ENCODE measurements at regions not wholly inside any gene's neighbourhood (a gene's known extent, or its start where the extent isn't known, plus 50 kb on each side); places are given as distances from the start of the nearest gene placed in this dataset.

DNA sequence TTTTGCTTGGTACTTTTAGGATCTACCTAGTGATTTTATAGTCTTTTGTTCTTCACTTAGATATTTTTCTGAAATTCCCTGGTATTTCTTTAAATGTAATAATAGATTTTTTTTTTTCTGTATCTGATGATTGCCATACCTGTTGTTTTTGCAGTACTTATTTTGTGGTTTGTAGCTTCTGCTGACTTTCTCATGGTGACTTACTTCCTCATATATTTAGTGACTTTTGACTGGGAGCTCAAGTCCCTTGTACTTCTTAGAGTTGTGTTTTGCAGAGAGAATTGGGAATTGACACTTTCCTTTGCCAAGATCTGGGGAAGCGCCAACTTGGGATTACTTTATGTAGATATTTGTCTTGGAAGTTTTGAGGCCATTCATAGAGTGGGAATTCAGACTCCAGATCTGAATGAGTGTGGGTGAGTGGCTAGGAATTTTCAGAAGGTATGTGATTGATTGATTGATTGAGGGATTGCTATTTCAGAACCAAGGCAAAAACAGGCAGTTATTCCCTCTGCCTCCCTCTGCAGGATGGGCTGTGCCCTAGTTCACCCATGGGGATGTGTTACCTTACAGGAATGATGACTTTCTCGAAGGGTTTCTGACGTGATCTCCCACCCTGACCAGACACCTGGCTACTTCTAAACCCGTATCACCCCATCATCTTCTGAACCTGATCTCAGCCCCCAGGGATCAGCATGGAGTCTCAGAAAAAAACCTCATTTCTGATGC is 219.5 kb downstream of the URB2 start:
- no peaks in the 10 kb centered on the region for H3K4me1 Mint-ChIP-seq
- H3K9me3 Mint-ChIP-seq: no peaks in the 10 kb centered on the region
- no peaks in the 10 kb centered on the region for H3K36me3 Mint-ChIP-seq
- peaks cover 22% of the 10 kb centered on the region for H3K27me3 Mint-ChIP-seq
- no peak overlapping the region for H3K4me3 Mint-ChIP-seq
- CTCF ChIA-PET: no interaction called here
- no peak overlapping the region for H3K27ac Mint-ChIP-seq
- DNase-seq: no peak

DNA sequence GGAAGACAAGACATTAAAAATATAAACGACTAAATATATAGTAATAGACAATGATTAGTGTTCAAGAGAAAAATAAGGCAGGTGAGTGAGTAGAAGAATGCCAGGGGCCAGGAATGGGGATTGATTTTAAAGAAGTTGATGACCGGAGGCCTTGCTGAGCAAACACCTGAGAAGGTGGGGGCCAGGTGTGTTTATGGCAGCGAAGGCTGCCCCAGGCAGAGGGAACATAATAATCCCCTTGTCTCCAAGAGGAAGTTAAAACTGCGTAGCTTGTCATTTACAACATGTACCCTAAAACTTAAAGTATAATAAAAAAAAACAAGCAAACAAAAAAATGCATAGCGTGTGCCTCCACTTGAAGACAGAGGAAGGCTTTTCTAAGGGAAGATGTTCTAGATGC is 220.3 kb downstream of the URB2 start:
- H3K4me3 Mint-ChIP-seq: no peak overlapping the region
- peaks cover 22% of the 10 kb centered on the region for H3K27me3 Mint-ChIP-seq
- no peak overlapping the region for H3K27ac Mint-ChIP-seq
- H3K9me3 Mint-ChIP-seq: no peaks in the 10 kb centered on the region
- no peaks in the 10 kb centered on the region for H3K36me3 Mint-ChIP-seq
- no peak for DNase-seq
- CTCF ChIA-PET: no interaction called here
- H3K4me1 Mint-ChIP-seq: no peaks in the 10 kb centered on the region

DNA sequence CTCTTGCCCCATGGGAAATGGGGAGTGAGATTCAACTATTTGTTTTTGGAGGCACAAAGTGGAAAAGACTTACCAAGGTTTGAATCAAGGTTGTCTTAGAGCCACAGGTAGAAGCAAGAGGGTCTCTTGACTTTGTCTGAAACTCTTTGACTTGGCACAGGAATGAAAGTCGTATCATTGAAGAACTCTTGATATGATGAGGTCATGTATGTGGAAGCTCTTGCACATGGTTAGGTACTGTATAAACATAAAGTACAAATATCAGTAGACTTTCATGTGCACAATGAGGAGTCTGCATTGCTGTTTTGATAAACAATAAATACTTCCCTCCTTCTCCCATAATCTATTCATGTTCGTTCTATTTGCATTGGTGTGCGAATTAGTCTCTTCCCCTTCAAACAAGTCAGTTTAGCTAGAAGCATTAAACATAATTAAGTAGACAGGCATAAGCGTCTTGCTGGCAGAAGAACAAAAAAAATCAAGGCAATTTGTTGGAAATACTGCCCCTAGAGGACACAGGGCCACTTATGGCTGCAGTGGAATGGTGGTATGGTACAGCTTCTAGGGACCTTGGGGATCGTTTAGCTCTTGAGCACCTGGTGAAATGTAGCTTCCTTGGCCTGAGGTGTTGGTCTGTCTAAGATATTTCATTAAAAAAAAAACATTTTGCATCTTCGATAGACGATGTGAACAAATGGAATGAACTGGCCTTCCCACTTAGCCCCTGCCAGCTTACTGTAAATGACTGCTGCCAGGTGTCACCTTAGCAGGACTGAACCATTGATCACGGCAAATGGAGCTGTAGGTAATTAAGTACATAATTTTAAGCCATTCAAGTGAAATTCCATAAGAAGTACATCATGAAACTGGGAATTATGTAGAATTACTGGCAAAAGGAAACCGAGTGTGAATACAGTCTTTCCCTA is 218.0 kb upstream of the GALNT2 start:
- H3K36me3 Mint-ChIP-seq: no peaks in the 10 kb centered on the region
- H3K4me3 Mint-ChIP-seq: no peak overlapping the region
- H3K27ac Mint-ChIP-seq: no peak overlapping the region
- H3K9me3 Mint-ChIP-seq: no peaks in the 10 kb centered on the region
- CTCF ChIA-PET: interaction anchor here (0.9 to 1.1 kb wide), 4 partner anchors 9 to 373 kb away, joined by 3 to 5 read pairs (median 4); no protein-coding TSS in a partner anchor
- H3K27me3 Mint-ChIP-seq: peaks cover 20% of the 10 kb centered on the region
- H3K4me1 Mint-ChIP-seq: no peaks in the 10 kb centered on the region
- DNase-seq: no peak

DNA sequence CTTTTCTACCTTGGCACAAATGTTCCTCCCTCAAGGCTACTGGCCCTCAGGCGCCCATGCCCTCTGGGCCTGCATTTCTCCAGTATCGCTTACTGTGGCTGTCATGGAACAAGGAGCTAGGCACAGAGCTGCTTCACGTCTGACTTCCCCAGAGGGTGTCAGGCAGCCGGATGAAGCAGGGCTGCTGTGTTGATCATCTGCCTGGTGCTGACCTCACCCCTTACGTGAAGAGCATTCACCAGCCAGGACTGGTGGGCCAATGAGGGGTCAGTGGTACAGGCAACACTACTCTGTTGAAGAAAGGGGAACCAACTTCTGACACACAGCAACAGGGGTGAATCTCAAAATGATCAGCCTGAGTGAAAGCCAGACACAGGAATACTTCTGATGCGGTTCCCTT is 215.5 kb upstream of the GALNT2 start:
- CTCF ChIA-PET: no interaction called here
- no peak overlapping the region for H3K27ac Mint-ChIP-seq

DNA sequence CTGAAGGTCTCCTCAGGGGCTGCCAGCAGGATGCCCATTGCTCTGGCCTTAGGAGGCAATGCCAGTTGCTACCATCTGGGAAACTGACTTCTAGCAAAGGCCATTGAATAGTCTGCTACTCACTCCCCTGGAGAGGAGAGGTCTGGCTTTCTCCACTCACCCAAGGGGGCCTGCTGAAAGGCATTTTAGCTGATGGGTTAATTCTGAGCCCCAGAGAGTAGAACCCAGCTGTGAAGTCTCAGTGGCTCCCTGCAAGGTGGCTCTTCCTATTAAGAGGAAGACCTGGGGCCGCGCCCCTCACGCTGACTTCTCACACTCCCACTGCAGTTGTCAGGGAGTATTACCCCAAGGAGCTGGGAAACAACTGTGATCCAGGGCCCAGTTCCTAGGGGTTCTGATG is 213.3 kb upstream of the GALNT2 start:
- Mint-ChIP-seq H3K4me3 (no peak overlapping the region), H3K9me3 (no peaks in the 10 kb centered on the region), H3K36me3 (no peaks in the 10 kb centered on the region), H3K27me3 (peaks cover 4% of the 10 kb centered on the region), H3K27ac (no peak overlapping the region), H3K4me1 (peaks cover 9% of the 10 kb centered on the region)
- CTCF ChIA-PET: interaction anchor here (0.8 kb wide), 1 partner anchor 452 kb away, joined by 3 read pairs; no protein-coding TSS in a partner anchor
- DNase-seq: no peak

More for the DNA sequence above, 215.5 kb upstream of the GALNT2 start:
- Mint-ChIP-seq H3K4me3 (no peak overlapping the region), H3K36me3 (no peaks in the 10 kb centered on the region), H3K27me3 (peaks cover 8% of the 10 kb centered on the region), H3K4me1 (peaks cover 9% of the 10 kb centered on the region), H3K9me3 (no peaks in the 10 kb centered on the region)
- DNase-seq: no peak

DNA sequence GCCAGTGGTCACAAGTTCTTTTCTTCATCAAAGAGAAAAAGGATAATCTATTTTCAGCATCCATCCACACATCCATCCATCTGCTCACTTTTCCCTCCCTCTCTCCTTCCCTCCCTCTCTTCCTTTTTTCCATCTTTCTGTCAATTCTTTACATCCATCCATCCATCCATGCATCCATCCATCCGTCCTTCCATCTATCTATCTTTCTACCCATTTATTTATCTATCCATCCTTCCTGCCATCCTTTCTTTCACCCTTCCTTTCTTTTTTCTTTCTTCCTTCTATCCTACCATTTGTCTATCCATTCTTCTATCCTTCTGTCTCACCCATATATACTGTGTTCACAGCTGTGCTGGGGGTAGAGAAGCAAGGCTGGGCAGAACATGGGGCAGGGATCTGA is 212.4 kb upstream of the GALNT2 start:
- CTCF ChIA-PET: no interaction called here
- DNase-seq: no peak
- Mint-ChIP-seq H3K36me3 (no peaks in the 10 kb centered on the region), H3K9me3 (no peaks in the 10 kb centered on the region), H3K4me3 (no peak overlapping the region), H3K27me3 (peaks cover 4% of the 10 kb centered on the region), H3K4me1 (peaks cover 9% of the 10 kb centered on the region), H3K27ac (no peak overlapping the region)

DNA sequence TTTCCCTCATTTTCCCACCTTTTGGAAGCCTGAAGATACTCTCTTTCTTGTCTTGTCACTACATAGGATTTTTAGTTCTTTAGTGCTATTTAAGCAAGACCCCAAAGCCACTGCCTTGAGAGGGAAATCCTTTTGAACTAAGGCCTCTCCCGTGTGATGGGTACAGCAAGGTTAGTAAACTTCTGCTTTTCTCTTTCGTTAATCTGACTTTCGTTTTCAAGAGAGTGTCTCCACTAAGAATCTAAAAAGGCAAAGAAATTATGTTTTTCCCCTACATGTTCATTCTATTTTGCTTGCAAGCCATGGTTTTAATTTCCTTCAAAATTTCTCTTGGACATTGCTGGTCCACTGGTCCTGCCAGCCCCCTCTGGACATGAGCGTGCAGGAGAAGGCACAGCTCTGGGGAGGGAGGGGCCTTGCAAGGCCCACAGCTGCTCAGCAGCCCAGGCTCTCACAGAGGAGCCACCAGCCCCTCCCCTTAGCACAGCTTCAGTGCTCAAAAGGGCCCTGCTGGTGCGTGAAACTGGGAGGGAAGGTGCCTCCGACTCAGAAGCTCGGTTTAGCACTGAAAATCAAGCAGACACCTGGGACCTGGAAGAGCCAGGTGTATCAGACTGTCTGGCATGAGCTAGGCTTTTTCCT is 210.9 kb upstream of the GALNT2 start:
- Mint-ChIP-seq H3K9me3 (no peaks in the 10 kb centered on the region), H3K27me3 (peaks cover 4% of the 10 kb centered on the region), H3K36me3 (no peaks in the 10 kb centered on the region), H3K4me3 (peak overlapping the region; percentile 75), H3K27ac (peak overlapping the region; percentile 79), H3K4me1 (peaks cover 9% of the 10 kb centered on the region)
- DNase-seq: peak; percentile 64
- CTCF ChIA-PET: no interaction called here

DNA sequence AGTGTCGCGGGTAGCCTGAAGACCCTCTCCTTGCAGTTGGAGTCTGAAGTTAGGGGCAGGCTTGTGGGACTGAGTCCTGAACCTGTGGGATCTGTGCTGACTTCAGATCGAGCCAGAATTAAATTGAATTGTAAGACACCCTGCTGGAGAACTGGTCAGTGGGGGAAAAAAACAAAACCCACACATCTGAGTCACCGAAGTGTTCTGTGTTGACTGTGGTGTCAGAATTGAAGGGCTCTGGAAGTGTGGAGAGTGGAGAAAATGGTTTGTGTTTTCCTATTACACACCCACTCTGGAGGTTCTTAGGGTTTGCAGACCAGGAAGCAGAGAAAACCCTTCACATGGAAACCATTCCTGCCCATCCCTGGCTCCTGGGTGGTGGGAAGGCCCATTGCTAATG is 209.5 kb upstream of the GALNT2 start:
- Mint-ChIP-seq H3K4me1 (peaks cover 9% of the 10 kb centered on the region), H3K27me3 (peaks cover 4% of the 10 kb centered on the region), H3K9me3 (no peaks in the 10 kb centered on the region), H3K36me3 (no peaks in the 10 kb centered on the region), H3K4me3 (no peak overlapping the region), H3K27ac (no peak overlapping the region)
- CTCF ChIA-PET: interaction anchor here (1.5 kb wide), 1 partner anchor 9 kb away, joined by 5 read pairs; no protein-coding TSS in a partner anchor
- no peak for DNase-seq

DNA sequence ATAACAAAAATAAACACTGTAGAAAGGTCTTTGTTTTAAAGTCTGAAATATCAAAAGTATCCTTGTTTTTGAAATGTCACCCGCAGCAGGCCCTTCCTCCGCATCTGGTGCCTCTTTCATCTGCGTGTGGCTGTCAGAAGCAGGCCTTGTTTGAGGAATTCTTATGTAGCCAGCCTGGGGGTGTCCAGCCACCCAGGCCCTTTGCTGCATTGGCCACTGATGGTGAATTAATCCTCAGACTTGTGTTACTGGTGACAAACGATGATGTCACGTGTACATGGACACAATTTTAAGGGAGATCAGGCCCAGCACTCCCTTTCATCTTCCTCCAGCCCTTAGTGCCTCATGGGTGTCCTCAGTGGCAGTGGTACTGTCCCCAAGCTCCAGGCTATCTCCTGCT is 208.0 kb upstream of the GALNT2 start:
- DNase-seq: no peak
- Mint-ChIP-seq H3K27ac (no peak overlapping the region), H3K9me3 (no peaks in the 10 kb centered on the region), H3K36me3 (no peaks in the 10 kb centered on the region), H3K4me3 (no peak overlapping the region), H3K4me1 (peaks cover 9% of the 10 kb centered on the region), H3K27me3 (peaks cover 5% of the 10 kb centered on the region)
- CTCF ChIA-PET: interaction anchor here (1.5 kb wide), 1 partner anchor 10 kb away, joined by 5 read pairs; no protein-coding TSS in a partner anchor

DNA sequence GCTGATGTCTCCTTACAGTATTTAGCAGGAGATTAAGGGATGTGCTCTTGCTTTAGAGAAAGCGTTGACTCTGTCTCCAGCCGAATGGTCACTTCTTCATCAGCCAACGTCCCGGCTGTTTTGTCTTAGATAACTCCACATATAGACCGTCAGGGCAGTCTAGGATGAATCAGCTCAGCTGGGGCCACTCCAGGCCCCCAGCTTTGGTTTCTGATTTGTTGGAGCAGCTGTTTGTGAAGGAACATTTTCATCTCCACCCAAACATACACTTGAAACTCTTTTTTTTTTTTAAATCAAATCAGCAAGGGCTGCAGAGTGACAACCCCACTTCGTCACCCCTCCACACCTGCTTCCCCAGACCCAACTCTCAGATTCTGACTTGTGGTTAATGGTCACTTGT is 206.1 kb upstream of the GALNT2 start:
- no peak overlapping the region for H3K27ac Mint-ChIP-seq
- CTCF ChIA-PET: interaction anchor here (1.3 kb wide), 1 partner anchor 8 kb away, joined by 3 read pairs; no protein-coding TSS in a partner anchor
- peaks cover 5% of the 10 kb centered on the region for H3K4me1 Mint-ChIP-seq
- DNase-seq: no peak
- no peaks in the 10 kb centered on the region for H3K9me3 Mint-ChIP-seq
- no peak overlapping the region for H3K4me3 Mint-ChIP-seq
- H3K36me3 Mint-ChIP-seq: no peaks in the 10 kb centered on the region
- peaks cover 4% of the 10 kb centered on the region for H3K27me3 Mint-ChIP-seq

DNA sequence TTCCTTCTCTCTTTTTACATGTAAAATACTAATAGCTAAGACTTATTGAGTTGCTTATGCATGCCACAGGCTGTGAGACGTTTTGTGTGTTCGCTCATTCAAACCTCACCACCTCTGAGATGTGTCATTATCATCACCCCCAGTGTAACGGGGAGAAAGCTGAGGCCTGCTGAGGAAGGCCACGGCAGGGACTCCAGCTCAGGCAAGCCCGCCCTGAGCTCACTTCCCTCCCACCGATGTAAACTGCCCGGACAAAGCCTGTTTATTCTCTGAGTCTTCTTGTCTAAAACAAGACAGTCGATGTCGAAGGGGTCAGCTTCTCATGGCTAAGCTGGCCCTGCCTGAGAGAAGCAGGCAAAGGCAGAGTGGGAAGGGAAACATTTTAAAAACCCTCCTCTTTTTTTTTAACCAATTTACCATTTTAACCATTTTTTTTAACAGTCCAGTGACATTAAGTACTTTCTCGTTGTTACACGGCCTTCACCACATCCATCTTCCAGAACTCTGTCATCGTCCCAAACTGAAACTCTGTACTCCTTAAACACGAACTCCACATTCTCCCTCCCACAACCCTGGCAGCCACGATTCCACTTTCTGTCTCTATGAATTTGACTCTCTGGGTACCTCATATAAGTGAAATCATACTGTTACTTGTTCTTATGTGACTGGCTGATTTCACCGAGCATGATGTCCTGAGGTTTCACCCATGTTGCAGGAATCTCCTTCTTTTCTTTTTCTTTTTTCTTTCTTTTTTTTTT is 204.8 kb upstream of the GALNT2 start:
- Mint-ChIP-seq H3K4me1 (no peaks in the 10 kb centered on the region), H3K9me3 (no peaks in the 10 kb centered on the region), H3K36me3 (no peaks in the 10 kb centered on the region), H3K27ac (no peak overlapping the region), H3K27me3 (peaks cover 8% of the 10 kb centered on the region), H3K4me3 (no peak overlapping the region)
- DNase-seq: no peak
- CTCF ChIA-PET: interaction anchor here (1.3 kb wide), 1 partner anchor 10 kb away, joined by 3 read pairs; no protein-coding TSS in a partner anchor

DNA sequence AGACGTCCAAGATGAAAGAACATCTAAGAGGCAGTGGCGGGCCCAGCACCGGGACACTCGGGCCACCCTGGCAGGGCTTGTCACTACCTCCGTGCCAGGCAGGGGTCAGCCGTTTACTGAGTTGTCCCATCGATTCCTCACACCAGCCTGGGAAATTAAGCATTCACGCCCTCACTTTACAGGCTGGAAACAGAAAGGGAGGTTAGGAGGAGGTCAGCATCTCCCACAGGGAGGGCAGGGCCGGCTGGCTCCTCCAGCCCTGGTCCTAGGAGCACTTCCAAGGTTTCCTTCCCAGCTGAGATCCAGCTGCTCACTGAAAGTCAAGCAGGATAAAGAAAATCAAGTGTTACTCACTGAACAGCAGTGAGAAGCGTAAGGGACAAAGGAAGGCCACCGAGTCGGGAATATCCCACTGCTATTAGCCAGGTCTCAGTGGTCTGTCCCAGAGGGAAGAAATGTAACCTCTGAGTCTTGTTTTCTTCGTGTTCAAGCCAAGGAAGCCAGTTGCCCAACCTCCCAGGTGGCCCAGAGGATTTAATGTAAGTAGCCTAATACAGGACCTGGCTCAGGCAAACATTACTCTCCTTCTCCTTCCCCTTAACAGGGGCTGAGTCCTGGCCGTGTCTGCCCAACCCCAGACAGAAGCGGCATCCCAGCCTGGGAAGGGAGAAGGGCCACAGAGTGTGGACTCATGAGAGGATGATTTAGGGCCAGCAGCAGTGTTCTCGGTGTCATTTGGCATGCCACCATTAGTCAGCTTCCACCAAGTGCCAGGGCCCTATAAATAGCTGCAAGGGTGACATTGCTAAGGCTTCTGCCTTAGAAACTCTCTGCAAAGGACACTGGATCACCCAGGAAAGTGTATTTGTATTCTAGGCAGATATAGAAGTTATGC is 203.1 kb upstream of the GALNT2 start:
- no peak overlapping the region for H3K27ac Mint-ChIP-seq
- H3K36me3 Mint-ChIP-seq: no peaks in the 10 kb centered on the region
- no peak overlapping the region for H3K4me3 Mint-ChIP-seq
- no peak for DNase-seq
- H3K27me3 Mint-ChIP-seq: peaks cover 11% of the 10 kb centered on the region
- H3K9me3 Mint-ChIP-seq: no peaks in the 10 kb centered on the region
- CTCF ChIA-PET: no interaction called here
- no peaks in the 10 kb centered on the region for H3K4me1 Mint-ChIP-seq

DNA sequence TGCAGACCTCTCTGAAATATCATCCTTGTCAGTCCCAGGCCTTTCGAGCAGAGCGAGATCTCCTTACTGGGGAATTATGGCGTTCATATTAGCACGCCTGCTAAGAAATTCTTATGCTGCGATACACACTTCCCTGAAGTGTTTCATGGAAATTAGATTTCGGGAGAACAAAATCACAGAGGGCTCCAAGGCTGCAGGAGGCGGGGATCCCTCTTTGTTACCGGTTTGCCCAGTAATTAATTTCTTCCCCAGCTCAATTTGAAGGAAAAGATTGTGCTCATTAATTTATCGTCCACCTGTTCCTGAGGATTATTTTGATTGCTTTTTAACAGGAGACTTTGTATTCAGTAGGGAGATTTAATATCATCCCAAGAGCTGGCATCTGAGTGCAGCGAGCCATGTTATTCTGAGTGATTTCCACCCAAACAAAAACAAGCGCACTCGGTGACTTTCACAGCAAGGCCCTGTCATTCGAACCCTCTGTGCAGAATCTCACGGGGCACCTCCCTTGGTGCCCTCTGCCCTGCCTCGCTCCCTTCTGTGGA is 202.3 kb upstream of the GALNT2 start:
- no peak overlapping the region for H3K27ac Mint-ChIP-seq
- H3K9me3 Mint-ChIP-seq: no peaks in the 10 kb centered on the region
- H3K36me3 Mint-ChIP-seq: no peaks in the 10 kb centered on the region
- no peaks in the 10 kb centered on the region for H3K4me1 Mint-ChIP-seq
- DNase-seq: no peak
- CTCF ChIA-PET: no interaction called here
- no peak overlapping the region for H3K4me3 Mint-ChIP-seq
- peaks cover 17% of the 10 kb centered on the region for H3K27me3 Mint-ChIP-seq

All from activated naive CD4-positive, alpha-beta T cell treated with anti-CD3 and anti-CD28 coated beads, Interleukin-2, amount 10 ng/mL, durations not matched to agents 7 days and 5 days (primary cell).